ENCODE measurements at regions not wholly inside any gene's neighbourhood (a gene's known extent, or its start where the extent isn't known, plus 50 kb on each side); places are given as distances from the start of the nearest gene placed in this dataset.

DNA sequence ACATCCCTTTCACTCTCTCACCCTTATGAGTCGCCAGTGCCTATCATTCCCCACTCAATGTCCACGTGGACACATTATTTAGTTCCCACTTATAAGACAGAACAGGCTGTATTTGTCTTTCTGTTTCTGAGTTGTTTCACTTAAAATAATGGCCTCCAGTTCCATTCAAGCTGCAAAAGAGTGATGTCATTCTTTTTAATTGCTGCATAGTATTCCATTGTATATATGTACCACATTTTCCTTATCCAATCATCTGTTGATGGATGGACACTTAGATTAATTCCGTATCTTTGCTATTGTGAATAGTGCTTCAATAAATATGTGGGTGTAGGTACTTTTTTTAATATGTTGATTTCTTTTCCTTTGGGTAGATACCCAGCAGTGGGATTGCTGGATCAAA lies 79.1 kb downstream of the ZNF365 start:
- no peaks in the 10 kb centered on the region for H3K9me3 Mint-ChIP-seq
- ATAC-seq (no peak), DNase-seq (ENCODE audit: low spot score in 2 of 2) (no peak)
- no peak overlapping the region for H3K27ac Mint-ChIP-seq
- no peaks in the 10 kb centered on the region for H3K36me3 Mint-ChIP-seq

DNA sequence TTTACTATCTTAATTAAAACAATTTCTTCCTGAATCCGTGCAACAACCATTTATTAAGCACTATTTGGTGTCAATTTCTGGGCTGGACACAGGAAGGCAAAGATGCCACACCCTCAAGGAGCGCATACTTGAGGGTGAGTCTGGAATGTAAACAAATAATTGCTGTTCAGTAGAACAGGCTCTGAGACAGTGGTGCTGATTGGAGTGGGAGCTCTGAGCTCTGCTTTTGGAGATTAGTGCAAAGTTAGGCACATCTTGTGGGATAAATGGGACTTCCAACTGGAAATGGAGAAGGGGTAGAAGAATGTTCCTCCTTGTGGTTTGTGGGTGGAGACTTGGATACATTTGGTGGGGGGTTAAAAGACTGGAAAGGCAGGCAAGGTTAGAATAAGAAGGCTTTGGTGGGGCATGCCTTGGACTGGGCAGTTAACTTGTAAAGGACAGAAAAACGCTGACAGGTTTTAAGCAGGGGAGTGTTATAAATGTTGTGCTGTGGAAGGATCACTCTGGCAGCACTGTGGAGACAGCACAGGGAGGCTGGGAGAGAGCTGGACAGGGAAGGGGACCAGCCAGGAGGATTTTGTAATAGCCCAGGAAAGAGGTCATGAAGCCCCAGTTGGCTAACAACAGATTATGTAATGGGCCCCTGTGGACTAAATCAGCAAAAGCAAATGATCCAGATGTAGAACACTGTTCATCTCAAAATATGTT lies 80.7 kb downstream of the ZNF365 start:
- ATAC-seq (no peak), DNase-seq (ENCODE audit: low spot score in 2 of 2) (no peak)
- Mint-ChIP-seq H3K36me3 (no peaks in the 10 kb centered on the region), H3K27ac (peak overlapping the region in 1 of 2 donors; percentile 48), H3K9me3 (no peaks in the 10 kb centered on the region)

DNA sequence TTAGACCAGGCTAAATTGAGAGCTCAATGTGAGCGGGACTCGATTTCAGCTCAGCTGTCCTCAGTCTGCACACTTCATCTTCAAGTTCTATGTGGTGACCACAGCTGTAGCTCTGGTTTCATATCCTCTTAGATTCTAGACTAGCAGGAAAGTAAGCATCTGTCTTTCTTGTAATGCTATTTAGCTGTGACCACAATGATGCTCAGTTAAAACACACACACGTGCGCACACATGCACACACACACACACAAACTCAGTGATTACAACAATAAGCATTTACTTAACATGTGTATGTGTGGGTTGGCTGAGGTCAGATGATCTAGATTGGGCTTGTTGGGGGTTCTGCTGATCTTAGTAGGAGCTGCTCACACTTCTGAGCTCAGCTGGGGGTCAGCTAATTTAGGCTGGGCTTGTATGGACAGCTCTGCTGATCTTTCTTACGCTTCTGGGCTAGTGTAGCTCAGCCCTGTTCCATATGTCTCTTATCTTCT lies 82.5 kb downstream of the ZNF365 start:
- no peak for DNase-seq (ENCODE audit: low spot score in 2 of 2)
- Mint-ChIP-seq H3K36me3 (no peaks in the 10 kb centered on the region), H3K27ac (no peak overlapping the region), H3K9me3 (no peaks in the 10 kb centered on the region)
- ATAC-seq, result no peak

DNA sequence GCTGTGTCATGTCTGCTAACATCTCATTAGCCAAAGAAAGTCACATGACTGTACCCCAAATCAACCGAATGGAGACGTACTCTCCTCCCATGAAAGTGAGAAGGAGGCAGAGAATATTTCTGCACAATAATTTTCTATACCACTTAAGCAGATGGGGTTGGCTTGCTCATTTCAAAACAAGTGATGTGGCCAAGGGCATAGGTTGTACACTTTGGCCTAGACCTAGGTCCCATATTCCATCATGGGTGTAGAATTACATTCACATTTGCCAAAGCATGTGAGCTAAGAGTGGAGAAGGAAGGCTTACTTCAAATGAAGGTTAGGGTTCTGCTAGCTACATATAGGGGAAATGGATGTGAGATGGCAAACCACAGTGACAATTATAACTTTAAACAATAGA lies 83.0 kb downstream of the ZNF365 start:
- no peak for ATAC-seq
- no peaks in the 10 kb centered on the region for H3K9me3 Mint-ChIP-seq
- no peak for DNase-seq (ENCODE audit: low spot score in 2 of 2)
- no peaks in the 10 kb centered on the region for H3K36me3 Mint-ChIP-seq
- no peak overlapping the region for H3K27ac Mint-ChIP-seq

DNA sequence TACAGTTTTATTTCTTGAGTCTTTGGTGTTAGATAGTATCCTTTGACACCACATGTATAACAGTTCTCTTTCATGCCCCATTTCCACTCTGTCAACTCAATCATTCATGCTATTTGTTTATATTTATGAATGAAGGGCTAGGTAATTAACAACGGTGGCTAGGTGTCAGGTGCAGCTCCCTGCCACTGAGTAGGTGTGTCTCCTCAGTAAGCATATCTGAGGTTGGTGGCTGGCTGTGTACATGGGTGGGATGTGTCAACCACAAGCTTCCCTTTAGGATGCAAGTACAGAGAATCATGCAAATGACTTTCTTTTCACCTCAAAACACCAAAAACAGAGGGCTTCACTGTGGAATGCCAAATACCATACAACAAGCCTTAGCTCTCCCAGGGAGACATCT lies 83.4 kb downstream of the ZNF365 start:
- no peak for DNase-seq (ENCODE audit: low spot score in 2 of 2)
- Mint-ChIP-seq H3K9me3 (no peaks in the 10 kb centered on the region), H3K36me3 (no peaks in the 10 kb centered on the region), H3K27ac (no peak overlapping the region)
- ATAC-seq, result no peak

DNA sequence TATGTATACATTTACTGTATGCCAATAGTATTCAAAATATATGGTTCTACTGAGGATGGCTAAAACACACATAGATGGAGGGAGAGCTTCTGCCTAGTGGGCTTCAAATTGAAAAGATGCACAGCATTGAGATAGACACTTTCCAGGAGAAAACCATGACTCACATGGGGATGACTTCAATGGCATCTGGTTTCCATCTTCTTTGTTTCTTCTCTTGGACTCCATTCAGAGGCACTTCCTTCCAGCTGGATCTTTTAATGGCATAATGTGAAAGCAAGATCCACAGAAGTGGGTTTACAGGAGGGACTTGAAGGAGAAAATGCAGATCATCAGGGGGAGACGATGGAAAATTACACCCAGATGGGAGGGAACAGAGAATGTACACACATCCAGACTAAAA lies 84.9 kb downstream of the ZNF365 start:
- no peak for DNase-seq (ENCODE audit: low spot score in 2 of 2)
- ATAC-seq, result no peak
- Mint-ChIP-seq H3K36me3 (no peaks in the 10 kb centered on the region), H3K9me3 (no peaks in the 10 kb centered on the region), H3K27ac (no peak overlapping the region)

DNA sequence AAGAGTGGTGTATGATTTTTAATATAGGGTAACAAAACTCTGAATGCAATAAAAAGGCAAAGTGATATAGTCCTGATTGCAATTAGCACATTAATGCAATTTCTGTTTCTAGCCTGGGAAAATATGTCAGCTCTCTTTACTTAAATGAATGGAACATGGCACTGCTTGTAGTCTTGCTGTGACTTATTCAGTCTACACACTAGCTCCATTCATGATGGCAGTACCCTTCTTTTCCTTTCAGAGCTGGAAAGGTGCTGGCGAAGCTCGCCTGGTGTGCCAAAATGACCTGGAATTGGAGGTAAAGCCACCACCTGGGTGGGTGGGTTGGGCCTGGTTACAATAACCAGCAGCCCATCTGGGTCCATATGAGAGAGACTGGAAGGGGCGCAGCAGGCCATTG lies 85.3 kb downstream of the ZNF365 start:
- ATAC-seq (no peak), DNase-seq (ENCODE audit: low spot score in 2 of 2) (no peak)
- H3K9me3 Mint-ChIP-seq, result no peaks in the 10 kb centered on the region
- no peak overlapping the region for H3K27ac Mint-ChIP-seq
- no peaks in the 10 kb centered on the region for H3K36me3 Mint-ChIP-seq

DNA sequence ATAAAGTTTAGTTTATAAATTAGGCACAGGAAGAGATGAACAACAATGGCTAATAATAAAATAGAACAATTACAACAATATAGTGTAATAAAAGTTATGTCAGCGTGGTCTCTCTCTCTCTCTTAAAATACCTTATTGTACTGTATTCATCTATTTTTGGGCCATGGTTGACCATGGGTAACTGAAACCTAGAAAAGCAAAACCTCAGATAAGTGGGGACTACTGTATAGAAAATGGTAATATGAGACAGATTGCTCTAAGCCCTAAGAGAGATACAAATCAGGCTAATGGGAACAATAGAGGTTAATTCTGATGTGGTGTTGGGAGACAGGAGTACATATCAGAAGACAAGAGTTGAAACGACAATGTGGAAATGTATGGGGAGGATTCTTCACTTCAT lies 86.2 kb downstream of the ZNF365 start:
- ATAC-seq (no peak), DNase-seq (ENCODE audit: low spot score in 2 of 2) (no peak)
- no peaks in the 10 kb centered on the region for H3K36me3 Mint-ChIP-seq
- H3K9me3 Mint-ChIP-seq, result no peaks in the 10 kb centered on the region
- H3K27ac Mint-ChIP-seq, result no peak overlapping the region

DNA sequence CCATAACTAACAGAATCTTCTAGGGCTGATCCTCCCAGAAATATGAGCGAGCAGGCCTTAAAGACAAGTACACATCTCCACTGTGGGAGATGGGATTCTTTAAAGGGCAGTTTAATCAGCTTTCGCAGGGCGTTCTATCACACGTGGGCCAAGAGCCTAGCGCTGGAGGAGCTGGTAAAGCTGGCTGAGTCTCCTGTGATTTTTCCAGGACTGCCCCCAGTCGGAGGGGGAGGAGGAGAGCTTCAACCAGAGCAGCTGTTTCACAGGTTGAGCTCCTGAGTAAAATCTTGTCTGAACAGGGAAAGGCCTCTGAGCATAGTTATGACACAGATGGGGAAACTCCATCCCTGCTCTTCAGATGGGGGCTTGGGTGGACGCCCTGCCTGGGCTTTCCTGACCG lies 87.0 kb downstream of the ZNF365 start:
- Mint-ChIP-seq H3K36me3 (no peaks in the 10 kb centered on the region), H3K27ac (no peak overlapping the region), H3K9me3 (no peaks in the 10 kb centered on the region)
- ATAC-seq (no peak), DNase-seq (ENCODE audit: low spot score in 2 of 2) (no peak)

DNA sequence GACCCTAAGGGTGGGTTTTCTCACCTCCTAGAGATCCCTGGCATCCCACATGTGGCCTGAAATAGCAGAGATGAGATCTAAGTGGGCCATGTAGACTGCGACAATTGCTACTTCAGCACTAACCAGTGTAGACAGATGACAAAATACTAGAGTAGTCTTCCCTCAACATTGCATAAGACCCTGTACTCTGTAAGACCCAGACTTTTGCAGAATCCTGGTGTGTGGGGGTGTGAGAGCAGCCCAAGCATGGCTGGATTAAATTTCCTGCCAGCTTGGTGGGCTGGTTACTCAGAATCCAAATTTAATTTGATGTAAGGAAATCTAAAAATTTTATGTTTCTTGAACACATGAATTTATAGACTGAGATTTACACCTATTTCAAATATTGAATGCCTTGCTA lies 88.3 kb downstream of the ZNF365 start:
- no peaks in the 10 kb centered on the region for H3K36me3 Mint-ChIP-seq
- no peak for ATAC-seq
- no peaks in the 10 kb centered on the region for H3K9me3 Mint-ChIP-seq
- DNase-seq (ENCODE audit: low spot score in 2 of 2), result no peak
- H3K27ac Mint-ChIP-seq, result no peak overlapping the region

DNA sequence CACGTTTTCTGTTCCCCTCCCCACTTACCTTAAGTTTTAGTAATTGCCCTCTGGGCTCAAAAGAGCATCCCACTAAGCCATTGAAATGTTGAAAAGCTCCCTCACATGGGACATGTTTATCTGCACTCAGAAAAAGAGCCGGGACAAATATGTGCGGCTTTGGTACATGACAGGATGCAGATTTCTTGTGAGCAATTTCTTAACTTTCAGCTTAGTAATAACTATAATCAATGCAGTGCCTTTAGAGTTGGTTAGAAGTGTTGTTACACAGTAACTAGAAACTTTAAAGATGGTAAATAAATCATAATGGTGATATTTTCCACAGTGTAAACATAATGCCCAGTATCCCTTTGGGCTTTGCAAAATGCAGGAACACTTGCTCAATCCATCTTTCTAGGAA lies 89.2 kb downstream of the ZNF365 start:
- H3K36me3 Mint-ChIP-seq, result no peaks in the 10 kb centered on the region
- H3K27ac Mint-ChIP-seq, result no peak overlapping the region
- DNase-seq (ENCODE audit: low spot score in 2 of 2) (no peak), ATAC-seq (peak in 1 of 2 donors; percentile 34)
- no peaks in the 10 kb centered on the region for H3K9me3 Mint-ChIP-seq

DNA sequence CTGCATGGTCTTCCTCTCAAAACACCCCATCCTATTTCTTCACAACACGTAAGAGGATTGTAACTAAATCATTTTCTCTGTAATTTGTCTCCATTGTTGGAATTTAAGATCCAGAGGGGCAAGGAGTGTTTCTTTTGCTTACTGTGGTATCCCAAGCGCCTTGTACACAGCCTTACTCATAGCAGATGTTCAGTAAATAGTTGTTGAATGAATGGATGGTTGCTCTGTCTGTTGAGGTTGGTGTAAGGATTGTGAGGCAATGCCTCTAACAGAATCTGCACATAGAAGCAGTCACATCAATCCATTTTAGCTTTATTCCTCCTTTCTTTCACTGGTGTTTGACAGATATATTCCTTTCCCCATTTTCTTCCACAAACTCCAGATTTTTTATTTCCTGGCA lies 90.1 kb downstream of the ZNF365 start:
- DNase-seq (ENCODE audit: low spot score in 2 of 2), result no peak
- Mint-ChIP-seq H3K27ac (no peak overlapping the region), H3K9me3 (no peaks in the 10 kb centered on the region), H3K36me3 (no peaks in the 10 kb centered on the region)
- ATAC-seq, result no peak

DNA sequence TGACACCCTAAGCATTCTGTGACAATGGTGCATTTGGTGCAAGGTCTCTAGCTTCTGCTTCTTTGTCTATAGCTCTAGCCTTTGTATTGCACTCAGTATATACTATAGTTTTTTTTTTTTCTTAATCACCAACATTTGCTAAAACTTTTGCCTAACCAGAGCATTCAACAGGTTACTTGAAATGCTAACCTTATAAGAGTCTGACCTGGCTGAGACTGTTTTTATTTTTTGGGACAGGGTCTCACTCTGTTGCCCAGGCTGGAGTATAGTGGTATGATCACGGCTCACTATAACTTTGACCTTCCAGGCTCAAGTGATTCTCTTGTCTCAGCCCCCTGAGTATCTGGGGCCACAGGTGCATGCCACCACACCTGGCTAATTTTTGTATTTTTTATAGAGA lies 92.4 kb downstream of the ZNF365 start:
- Mint-ChIP-seq H3K36me3 (no peaks in the 10 kb centered on the region), H3K27ac (no peak overlapping the region), H3K9me3 (no peaks in the 10 kb centered on the region)
- ATAC-seq (no peak), DNase-seq (ENCODE audit: low spot score in 2 of 2) (no peak)

DNA sequence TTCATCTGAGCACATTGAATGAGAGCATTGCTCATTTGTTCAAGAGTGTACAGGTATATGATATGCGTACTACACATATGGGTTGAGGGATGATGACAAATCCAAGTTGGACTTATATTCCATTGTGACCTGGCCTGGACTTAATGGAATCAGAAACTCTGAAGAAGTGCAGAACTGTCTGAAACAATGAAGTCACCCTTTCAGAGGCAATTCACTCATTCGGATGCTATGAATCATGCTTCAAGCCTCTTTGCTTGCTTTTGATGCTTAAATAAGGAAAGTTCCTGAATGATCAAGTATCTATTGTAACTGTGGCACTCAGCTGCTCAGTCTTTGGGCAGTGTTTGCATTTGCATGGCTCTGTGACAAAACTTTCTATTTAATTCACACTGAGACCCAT lies 93.4 kb downstream of the ZNF365 start:
- no peaks in the 10 kb centered on the region for H3K36me3 Mint-ChIP-seq
- DNase-seq (ENCODE audit: low spot score in 2 of 2), result no peak
- ATAC-seq, result peak; percentile 14 to 48
- no peak overlapping the region for H3K27ac Mint-ChIP-seq
- no peaks in the 10 kb centered on the region for H3K9me3 Mint-ChIP-seq

DNA sequence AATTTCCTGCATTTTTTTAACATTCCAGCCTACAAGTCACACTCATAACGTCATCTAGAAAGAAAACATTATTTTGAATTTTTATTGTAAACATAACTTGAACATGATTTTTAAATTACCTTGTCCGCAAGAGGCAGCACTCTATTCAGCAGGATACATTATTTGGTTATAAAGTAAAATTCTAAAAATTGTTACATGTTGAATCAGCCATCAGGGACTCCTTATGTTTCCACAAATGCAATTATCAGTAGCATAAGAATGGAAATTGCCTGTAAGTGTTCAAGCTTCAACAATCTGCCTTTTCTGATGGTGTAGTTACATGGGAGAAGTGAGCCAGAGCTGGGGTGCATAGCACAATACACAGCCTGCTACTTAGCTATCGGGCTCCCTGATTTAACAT lies 97.5 kb downstream of the ZNF365 start:
- DNase-seq (ENCODE audit: low spot score in 2 of 2) (no peak), ATAC-seq (no peak)
- Mint-ChIP-seq H3K27ac (no peak overlapping the region), H3K9me3 (no peaks in the 10 kb centered on the region), H3K36me3 (no peaks in the 10 kb centered on the region)

DNA sequence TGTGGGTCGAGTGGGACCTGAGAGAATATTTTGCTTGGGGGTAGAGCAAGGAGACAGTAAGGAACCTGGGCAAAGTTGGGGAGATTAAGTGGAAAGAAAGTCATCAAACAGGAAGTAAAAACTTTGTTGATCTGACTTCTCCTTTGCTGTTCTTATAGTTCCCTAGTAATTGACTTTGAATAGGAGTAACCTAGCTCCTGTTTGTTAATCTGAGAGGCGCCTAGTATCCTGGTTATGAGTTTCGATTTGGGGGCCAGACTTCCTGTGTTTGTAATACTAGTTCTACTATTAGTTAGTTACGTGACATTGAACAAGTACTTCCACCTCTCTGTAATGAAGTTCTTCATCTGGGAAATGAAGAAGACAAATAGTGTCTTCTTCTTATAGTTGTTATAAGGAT lies 99.1 kb downstream of the ZNF365 start:
- DNase-seq (ENCODE audit: low spot score in 2 of 2) (no peak), ATAC-seq (no peak)
- H3K9me3 Mint-ChIP-seq, result no peaks in the 10 kb centered on the region
- no peaks in the 10 kb centered on the region for H3K36me3 Mint-ChIP-seq
- no peak overlapping the region for H3K27ac Mint-ChIP-seq

DNA sequence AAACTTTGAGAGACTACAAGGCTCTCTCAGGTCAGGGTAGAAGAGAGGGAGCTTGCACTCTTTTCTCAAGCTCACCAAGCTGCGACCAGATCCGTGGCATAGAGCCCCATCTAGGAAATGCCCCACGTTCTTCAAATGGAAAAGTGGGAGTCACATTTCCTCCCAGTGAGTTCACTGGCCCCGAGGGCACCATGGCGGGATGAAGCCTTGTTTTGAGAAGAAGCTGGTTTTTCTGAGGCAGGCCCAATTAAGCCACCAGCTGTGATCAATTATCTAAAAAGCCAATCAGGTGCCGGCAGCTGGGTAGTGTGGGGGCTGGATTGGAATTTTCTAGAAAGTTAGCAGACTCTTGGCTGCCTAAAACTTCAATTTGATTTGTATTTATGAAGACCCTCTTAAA lies 101.4 kb downstream of the ZNF365 start:
- Mint-ChIP-seq H3K27ac (no peak overlapping the region), H3K36me3 (no peaks in the 10 kb centered on the region), H3K9me3 (no peaks in the 10 kb centered on the region)
- no peak for DNase-seq (ENCODE audit: low spot score in 2 of 2)
- no peak for ATAC-seq

DNA sequence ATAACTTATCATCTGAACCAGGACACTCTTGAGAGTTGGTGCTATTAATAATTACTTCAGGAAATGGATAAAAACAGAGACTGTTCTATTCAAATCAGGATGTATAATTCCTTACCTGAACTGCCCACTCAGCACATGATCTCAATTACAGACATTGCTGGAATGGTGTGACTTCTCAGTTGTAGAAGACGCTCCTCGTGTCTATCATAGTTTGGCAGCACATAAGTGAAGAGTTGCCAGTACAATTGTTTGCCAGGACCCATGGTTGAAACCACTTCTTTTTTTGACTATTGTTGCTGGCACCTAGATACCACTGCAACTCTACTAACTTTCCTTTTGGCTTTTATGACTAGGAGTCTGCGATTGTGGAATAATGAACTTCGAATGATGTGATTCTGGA lies 105.4 kb downstream of the ZNF365 start:
- Mint-ChIP-seq H3K36me3 (no peaks in the 10 kb centered on the region), H3K27ac (no peak overlapping the region), H3K9me3 (peaks cover 0 to 4% of the 10 kb centered on the region in 2 donors)
- DNase-seq (ENCODE audit: low spot score in 2 of 2), result no peak
- ATAC-seq, result no peak

DNA sequence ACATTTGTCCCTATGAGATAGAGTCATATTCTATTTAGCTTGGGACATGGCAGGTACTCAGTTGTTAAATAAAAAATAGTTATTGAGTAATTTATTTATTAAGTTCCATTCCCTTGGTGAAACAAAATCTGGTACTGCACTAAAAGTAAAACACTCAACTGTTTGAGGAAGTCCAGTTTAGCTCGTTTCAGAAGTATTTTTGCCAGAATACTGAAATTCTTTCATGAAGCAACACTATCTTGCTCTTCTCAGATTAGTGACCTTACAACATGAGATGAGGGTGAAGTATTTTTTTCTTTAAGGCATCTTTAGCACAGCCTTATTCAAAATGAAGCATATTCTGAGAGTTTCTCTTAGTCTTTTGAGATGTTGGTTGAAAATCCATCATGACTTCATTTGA lies 106.0 kb downstream of the ZNF365 start:
- Mint-ChIP-seq H3K9me3 (peaks cover 0 to 4% of the 10 kb centered on the region in 2 donors), H3K36me3 (peaks cover 0 to 6% of the 10 kb centered on the region in 2 donors), H3K27ac (no peak overlapping the region)
- DNase-seq (ENCODE audit: low spot score in 2 of 2) (no peak), ATAC-seq (no peak)
